Activated CD8-positive, alpha-beta memory T cell treated with anti-CD3 and anti-CD28 coated beads for 1 hour (primary cell): ENCODE measurements at regions not wholly inside any gene's neighbourhood (a gene's known extent, or its start where the extent isn't known, plus 50 kb on each side); places are given as distances from the start of the nearest gene placed in this dataset.

ENCODE experiments used
- DNase-seq, 2 donors: peaks; one replicate each; pipeline ENCODE4 v3.0.0-alpha.2; 2020; ENCODE audit warnings: low read depth in 1 of 2; ENCODE audit errors: extremely low read depth in 1 of 2

DNA sequence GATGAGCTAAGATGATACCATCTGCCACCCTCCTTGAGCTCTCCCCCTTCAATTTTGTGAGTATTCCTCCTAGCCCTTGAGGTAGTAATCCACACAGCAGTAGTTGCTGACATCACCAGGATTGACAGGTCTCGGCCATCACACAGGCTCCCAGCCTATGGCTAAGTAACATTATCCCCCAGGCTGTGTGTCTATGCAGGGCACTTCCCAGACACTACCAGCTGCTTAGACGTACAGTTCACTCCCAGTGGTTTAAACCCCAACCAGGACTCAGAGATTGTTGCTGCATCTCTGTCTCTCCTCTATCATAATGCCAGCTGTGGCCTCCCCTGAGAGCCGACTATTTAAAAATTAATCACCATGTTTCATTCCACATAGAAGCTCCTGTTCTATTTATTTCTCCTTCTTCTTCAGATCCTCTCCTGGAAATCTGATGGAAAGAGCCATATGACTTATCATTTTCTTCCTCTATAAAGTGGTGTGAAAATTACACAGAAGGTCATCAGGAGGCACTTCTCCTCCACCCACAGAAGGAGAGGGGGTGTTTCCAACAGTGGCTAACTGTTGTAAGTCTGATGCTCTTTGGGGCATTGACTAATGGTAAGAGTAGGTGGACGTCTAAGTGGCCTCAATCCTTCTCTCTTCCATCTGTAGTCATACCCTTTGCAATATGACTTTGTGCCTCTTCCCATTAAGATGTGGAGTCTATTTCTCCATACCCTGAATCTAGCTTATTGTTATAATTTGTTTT, 396.3 kb downstream of the SETD4 start:
- DNase-seq, result no peak

DNA sequence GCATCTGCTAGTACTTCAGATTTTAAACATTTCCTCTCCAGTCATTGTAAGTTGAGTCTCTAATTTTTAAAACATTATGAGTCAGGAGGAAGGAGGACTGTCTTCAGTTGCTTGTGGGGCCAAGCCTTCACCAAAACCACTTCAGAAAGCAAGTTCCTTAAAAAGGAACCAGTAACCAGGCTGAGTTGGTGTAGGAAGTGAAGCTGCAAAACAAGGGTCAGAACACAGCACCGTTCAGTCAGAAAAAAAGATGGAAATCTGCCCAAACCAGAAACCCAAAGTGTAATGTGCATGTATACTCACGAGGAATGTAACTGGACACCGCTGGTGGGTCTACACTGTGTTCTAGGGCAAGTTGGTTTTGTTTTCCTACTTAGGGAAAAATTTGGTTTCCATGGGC, 402.1 kb downstream of the SETD4 start:
- DNase-seq, result no peak

DNA sequence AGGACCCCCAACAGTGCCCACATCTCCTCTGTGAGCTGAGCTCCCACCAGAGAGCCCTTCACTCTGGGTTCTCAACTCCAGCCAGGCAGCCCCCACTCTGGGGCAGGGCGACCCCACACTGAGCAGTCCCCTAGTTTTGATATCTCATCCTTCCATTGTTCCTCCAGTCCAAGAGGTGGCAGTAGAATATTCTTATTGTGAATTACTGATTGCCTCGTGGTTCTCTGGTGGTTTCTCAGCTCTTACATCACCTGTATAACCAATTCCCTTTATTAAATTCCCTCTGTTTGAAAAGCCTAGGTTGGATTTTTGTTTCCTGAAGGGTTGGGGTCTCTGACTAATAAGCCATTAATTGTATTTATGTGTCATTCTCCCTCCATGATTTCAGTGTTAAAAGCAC, 407.5 kb downstream of the SETD4 start:
- no peak for DNase-seq

DNA sequence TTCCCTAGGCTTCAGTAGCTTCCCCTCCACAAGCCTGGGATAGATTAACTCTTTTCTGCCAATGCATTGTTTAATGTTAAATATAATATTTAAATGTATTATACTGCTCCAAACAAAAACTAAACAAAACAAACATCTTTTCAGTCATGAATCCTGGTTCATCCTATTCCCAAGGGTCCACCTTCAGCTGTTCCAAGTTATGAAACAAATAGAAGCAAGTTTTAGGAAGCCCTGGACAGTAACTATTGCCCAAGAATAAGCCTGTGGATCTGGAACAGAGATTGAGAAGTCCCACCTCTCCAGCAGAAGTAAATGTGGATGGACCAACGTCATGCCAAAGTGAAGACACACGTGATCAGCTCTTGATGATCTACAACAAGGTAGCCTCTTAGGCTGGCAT, 408.1 kb downstream of the SETD4 start:
- no peak for DNase-seq

DNA sequence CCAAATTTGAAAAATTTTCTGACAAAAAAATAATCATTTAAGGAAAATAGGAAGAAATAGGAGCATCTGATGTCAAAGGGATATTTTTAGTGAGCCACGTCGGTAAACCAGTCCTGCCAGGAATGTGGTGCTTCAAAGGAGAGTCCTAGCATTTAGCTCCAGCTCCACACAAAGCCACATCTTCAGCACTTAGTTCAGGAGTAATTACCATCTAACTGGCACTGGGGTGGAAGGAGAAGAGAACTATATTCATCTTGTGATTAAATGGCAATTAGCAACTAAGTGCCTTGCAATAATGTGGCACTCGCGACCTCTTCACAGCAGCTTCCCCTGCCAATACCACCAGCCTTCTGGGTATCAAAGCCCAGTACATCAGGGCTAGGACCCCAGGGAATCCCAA, 409.1 kb downstream of the SETD4 start:
- no peak for DNase-seq

DNA sequence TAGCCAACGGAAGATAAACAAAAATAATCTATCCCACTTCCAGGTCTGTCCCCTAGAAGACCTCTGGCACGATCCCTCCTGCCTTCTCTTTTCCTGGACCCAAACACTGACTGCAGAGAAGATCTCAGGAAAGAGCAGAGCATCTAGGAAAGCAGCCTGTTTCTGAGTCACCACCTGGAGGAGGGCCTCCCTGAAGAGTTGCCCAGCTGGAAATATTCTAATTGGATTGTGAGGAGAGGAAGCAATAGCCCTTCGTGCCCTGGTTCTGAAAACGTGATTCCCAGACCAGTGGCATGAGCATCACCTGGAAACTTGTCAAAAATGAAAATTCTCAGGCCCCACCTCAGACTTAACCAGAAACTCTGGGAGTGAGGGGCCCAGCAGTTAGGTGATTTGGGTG, 411.1 kb downstream of the SETD4 start:
- no peak for DNase-seq

DNA sequence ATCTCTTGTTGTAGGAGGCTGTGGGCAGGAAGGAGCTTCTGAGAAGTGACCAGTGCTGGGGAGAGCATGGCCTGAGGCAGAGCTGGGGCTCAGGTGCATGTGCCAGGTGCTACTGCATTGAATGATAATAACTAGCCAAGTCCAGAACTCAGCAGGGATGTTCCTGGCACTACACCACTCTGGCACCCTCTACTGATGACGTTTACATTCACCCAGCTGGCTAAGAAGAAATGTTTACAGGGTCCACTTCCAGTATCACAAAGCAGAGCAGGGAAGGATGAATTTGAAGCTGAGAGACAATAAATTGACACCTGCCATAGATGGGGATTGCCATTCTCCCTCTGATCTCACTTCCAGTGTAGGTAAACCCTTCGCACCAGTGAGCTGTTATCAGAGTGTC, 411.8 kb downstream of the SETD4 start:
- DNase-seq, result no peak

DNA sequence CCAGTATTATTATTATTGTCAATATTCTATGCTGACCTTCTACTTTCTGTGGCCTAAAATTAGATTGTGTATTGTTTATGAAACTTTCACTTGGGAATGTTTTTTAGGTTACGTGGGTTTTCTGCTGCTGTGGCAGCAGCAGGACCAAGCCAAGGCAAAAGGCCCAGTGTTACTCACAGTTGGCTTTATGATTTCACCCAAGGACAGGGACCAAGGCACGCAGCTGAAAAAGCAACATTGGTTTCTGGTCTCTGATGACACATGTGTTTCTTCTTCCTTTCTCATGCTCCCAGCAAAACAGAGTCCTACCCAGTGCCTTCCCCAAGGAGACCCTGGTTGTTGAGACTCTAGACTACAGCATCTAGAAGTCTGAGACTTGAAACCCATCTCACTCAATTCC, 413.7 kb downstream of the SETD4 start:
- DNase-seq, result no peak

DNA sequence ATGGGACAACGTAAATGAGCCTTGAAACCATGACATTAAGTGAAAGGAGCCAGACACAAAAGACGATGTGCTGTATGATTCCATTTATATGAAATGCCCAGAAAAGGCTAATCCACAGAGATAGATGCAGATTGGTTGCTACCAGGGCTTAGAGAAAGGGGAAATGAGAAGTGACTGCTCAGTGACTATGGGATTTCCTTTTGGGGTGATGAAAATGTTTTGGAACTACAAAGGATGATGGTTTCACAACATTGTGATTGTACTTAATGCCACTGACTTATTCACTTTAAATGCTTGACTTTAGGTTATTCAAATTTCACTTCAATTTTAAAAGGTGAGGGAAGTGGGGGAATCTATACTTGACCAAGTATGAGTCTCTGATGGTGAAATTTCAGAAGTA, 414.3 kb downstream of the SETD4 start:
- no peak for DNase-seq

DNA sequence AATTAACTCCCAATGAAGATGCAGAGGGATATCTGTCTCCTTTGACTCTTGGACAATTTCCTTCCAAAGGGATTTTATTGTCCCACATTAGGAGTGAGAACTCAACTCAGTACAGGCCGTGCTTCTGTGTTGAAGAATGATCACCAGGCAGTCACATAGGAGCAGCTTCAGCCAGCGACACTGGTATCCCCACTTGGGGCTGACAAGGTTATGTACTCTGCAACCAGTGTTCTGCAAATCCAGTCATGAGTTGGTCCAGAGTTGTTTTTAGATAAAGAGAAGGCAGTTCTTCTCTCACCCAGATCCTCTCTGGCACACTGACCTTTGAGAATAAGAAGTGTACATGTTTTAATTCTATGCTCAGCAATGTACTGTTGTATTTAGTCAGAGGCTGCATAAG, 415.8 kb downstream of the SETD4 start:
- DNase-seq, result no peak

DNA sequence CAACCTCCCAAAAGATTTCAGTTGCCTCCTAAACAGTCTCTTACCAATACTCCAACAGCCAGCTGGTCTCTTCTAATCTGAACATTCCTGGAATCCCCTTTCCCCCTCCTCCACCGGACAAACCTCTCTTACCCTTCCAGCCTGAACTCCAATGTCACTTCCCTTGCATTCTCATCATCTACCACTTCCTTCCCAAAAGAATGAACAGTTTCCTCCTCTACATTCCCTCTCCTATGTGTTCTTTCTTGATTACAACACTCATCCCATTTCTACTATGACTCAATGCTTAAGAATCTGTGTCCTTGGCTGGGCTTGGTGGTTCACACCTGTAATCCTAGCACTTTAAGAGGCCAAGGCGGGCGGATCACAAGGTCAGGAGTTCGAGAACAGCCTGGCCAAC, 417.1 kb downstream of the SETD4 start:
- no peak for DNase-seq

DNA sequence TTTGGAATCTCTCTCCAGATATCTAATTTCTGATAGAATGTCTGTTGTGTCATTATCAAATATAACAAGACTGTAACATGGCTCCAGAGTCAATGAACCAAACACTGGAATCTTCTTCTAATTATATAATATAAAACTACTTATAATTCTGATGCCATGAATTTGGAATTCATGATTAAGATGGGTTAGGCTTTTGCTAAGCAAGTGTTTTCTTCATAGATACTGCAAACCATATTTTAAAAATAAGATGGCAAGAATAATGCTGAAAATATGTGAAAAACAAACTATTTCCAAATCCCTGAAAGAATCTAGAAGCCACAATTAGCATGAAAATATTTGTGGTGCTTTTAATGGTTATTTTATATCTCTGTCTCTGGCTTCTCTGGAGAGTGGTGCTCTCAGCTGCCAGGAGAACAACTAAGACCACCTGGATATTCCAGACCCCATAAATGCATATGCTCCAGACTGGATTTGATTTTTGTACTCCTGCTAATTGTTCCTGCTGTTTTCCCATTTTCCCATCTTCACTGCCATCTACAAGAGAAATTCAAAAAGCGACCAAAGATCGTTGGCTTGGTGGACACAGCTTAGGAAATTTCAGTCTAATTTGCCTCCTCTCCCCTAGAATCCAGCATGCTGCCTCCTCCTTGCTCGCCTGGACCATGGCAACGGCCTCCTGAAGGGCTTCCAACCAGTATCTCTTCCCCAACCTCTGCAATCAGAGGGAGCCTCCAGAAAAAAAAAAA, 418.9 kb downstream of the SETD4 start:
- no peak for DNase-seq

DNA sequence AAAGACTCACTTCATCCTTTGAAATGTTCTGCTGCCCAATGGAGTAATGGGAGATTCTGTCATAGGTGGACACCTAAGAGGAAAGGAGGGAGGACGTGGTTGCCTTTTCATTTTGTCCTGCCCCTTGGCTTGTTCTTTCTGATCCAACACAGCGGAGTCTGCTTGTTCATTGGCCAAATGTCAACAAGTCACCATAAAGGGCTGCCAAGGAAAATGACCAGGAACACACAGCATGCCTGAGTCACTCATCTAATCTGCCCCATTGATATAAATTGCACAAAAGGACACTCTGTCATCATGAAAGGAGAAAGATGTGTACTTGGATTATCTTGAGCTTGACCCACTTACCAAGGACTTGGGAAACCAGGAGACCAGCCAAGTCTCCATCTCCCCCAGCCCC, 422.9 kb downstream of the SETD4 start:
- no peak for DNase-seq

DNA sequence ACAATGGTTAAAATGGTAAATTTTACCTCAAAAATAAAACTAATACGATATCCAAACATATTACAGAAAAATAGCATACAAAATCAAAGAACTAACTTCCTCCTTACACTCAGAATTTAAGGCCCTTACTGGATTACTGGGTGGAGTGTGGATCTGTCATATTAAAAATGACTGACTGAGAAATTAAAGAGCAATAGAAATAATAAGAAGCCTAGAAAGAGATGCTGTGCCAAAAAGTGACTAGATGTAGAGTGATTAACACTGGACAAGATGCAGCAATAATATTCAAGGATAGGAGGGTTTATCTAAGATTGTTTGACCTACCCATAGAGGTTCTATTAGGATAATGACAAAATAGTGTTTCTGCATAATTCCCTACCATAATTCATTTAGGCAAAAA, 424.3 kb downstream of the SETD4 start:
- no peak for DNase-seq

DNA sequence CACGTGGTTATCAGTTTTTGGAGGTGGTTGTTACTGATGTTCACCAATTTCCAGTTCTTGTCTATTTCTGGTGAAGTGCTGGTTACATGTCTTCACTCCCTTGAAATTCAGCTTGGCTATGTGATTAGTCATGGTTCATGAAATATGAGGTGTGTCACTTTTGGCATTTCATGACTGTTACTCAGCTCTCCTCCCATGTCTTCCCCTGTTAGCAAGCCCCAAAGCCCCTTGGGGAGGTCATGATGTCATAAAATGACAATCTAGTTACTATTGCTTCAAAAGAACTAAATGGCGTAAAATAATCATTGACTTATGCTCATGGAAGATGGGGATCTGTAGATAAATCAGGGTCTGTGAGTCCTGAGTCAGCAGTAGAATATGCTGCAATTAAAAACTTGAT, 425.1 kb downstream of the SETD4 start:
- no peak for DNase-seq

DNA sequence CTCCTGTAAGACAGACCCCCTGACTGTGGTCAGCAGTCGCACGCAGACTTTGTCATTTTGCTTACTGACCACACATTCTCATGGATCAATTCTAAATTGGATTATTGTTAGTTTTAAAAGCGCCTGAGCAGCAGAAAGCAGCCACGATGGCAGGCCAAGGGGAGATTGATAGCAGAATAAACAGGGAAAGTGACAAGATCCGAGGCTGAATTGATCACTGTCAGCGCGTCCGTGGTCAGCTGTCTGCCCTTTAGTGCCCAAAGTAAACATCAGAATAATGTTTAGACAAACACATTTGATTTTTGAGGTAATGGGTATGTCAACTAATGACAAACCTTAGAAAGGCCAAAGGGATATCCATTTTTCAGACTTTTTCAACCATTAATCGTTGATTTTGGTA, 426.8 kb downstream of the SETD4 start:
- DNase-seq, result no peak

DNA sequence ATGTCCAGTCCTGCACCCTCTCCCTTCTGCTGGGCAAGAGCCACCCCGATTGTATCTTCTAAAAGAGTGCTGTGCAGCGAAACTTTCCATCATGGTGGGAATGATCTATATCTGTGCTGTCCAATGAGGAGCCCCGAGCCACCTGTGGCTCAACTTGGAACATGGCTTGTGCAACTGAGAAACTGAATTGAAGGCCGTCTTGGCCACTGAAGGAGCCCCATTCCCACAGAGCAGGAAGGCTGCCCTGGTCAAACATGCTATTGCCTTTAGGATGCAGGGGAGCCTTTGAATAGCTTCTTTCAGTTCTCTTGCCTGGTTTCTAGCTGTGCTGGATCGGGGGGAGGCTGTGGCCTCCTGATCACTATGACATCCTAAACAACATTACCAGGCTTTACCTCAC, 427.6 kb downstream of the SETD4 start:
- DNase-seq, result no peak

DNA sequence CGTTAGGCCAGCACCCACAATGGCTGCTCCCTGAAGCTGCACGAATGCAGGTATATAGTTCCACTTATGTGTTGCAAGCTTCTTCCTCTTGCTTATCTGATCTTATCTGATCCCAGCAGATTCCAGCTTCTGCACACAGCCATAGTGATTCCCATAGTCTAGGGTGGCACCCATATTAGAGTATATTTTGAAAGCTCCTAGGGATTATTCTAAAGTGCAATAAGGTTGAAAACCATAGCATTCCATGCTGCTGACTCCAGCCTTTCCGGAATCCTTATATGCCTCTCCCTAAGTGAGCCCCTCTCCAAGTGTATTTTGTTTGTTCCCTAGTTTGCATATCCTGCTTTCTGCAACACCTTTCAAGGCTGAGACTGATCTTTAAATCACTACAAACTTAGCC, 432.0 kb downstream of the SETD4 start:
- no peak for DNase-seq

DNA sequence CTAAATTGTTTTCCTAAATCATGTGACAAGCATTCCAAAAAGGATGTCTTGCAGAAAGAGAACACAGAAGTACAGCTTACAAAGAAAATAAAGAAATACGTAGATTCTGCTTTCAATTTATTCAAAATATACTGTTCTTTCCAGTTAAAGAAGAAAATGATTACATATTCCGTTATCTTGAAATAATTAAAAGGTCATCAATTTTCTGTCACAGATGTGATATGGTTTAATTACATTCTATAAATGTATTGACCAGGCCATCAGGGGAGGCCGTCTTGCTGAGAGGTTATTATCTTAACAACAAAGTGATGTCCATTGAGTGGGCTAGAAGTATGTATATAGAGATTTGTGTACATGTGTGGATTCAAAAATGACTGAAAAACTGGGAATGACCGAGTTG, 432.9 kb downstream of the SETD4 start:
- DNase-seq, result no peak

DNA sequence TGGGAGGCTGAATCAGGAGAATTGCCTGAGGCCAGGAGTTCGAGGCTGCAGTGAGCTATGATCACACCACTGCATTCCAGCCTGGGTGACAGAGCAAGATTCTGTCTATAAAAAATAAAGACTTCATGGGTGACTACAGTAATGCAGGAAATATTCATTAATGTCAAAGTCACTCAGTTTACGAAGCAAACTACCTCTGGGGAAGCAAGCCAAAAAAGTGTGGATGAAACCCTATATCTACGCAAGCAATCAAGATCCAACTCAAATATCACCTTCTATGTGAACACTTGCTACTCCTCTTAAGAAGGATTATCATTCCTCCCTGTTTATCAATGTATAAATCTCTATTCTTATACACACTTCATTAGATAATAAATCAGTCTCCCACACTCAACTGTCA, 434.8 kb downstream of the SETD4 start:
- no peak for DNase-seq

DNA sequence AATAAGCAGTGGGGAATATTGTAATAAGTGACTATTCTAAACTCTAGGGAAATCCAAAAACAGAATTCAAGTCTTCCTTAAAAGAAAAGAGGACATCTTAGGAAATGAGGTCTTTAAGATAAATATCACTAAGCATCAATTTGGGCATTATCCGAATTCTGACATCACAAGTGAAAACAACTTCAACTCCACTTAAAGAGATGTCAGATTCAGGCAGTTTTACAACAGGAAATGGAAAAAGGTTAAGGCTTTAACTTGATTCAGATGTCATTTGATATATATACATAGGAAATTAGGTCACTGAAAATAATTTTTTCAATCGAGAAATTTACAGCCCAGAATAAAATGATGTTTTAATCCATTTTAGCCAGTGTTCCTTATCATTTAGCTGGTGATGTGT, 435.4 kb downstream of the SETD4 start:
- DNase-seq, result no peak

DNA sequence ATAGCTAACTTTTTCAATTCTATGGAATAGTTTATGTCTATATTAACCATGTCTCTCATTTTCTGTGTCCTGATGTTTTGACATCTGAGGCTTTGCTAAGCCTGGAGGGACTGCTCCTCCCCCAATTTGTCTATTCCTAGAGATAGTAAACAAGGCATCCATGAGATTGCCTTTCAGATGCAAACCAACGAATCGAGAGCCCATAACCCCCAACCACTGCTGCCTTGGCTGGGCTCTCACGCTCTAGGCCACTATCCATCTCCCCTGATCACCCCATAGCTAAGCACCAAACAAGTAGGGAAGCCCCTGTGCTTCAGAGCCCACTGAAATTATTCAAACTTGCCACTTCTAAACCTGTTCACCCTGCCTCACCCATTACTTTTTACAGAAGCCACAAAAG, 437.7 kb downstream of the SETD4 start:
- DNase-seq, result no peak

DNA sequence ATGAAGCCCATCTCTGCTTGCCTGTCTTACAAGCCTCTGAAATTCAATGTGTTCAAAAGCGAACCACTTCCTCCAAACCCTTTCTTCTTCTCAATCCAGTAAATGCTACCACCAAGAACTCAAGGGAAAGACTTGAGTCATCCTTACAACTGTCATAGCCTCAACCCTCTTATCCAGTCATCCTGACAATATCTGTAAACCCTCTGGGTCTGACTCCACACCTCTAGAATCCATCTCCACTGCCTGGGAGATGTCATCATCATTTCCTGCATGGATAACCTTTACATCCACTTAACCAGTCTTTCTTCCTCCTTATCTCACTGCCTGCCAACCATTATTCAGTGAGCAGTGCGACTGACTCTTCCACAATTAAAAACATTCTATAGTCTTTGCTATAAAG, 441.1 kb downstream of the SETD4 start:
- no peak for DNase-seq
